MM.1S (cell line): ENCODE measurements at regions not wholly inside any gene's neighbourhood (a gene's known extent, or its start where the extent isn't known, plus 50 kb on each side); places are given as distances from the start of the nearest gene placed in this dataset.

Source experiments
- CTCF ChIP-seq: fragments of 300-600 bp; sonication (generic); IDR thresholded peaks from 2 replicates; pipeline ENCODE4 v1.5.1; 2016; ENCODE audit warnings: antibody characterized with exemption, low read length, mixed read lengths
- EZH2 ChIP-seq: fragments of 300-600 bp; sonication (generic); optimal IDR thresholded peaks from 2 replicates; pipeline ENCODE3; 2017; ENCODE audit warnings: low read depth, mild to moderate bottlenecking, antibody characterized with exemption, low read length, mixed read lengths

GRCh38 chr10:21060626-21061025, 163.5 kb upstream of the NEBL start:
- TF ChIP-seq CTCF (no peak), EZH2 (no peak)
